K562 (cell line): ENCODE measurements at regions not wholly inside any gene's neighbourhood (a gene's known extent, or its start where the extent isn't known, plus 50 kb on each side); places are given as distances from the start of the nearest gene placed in this dataset.

ENCODE experiments used
- ARID3B ChIP-seq: fragments of 250-450 bp; sonication (Bioruptor Pico); IDR thresholded peaks from 2 replicates; pipeline ENCODE4 v1.4.0; 2020; ENCODE audit warnings: borderline replicate concordance
- EP300 ChIP-seq: IDR thresholded peaks from 2 replicates; pipeline ENCODE4 v1.6.1; 2012; ENCODE audit warnings: low read length, improper control_type of control experiment
- FOXP1 ChIP-seq: sonication (generic); formaldehyde crosslinking; IDR thresholded peaks from 2 replicates; pipeline ENCODE4 v1.8.0; 2022; ENCODE audit warnings: mild to moderate bottlenecking, missing genetic modification reagents
- HMGXB4 ChIP-seq: sonication (generic); formaldehyde crosslinking; IDR thresholded peaks from 2 replicates; pipeline ENCODE4 v1.8.1; 2023; ENCODE audit warnings: mild to moderate bottlenecking, missing genetic modification reagents
- KDM1A ChIP-seq, 2 experiments: fragments of 450-650 bp; IDR thresholded peaks; 2 replicates each; pipeline ENCODE4 v1.6.1; 2016; ENCODE audit warnings: mild to moderate bottlenecking in 2 of 2
- MEF2D ChIP-seq: conservative IDR thresholded peaks from 2 replicates; pipeline ENCODE4 v1.6.1; 2016; ENCODE audit warnings: low read depth, missing genetic modification characterization, missing compliant biosample characterization
- PCBP2 ChIP-seq: fragments of 200-400 bp; formaldehyde crosslinking; IDR thresholded peaks from 2 replicates; pipeline ENCODE4 v1.6.1; 2018; ENCODE audit warnings: low read length, low read depth, mild to moderate bottlenecking, moderate library complexity; ENCODE audit not compliant: poor library complexity, severe bottlenecking
- SIN3B ChIP-seq: fragments of 450-650 bp; IDR thresholded peaks from 2 replicates; pipeline ENCODE4 v1.6.1; 2017; ENCODE audit warnings: low read depth, mild to moderate bottlenecking, moderate library complexity
- TAF15 ChIP-seq: fragments of 200-400 bp; formaldehyde crosslinking; IDR thresholded peaks from 2 replicates; pipeline ENCODE4 v1.6.1; 2017; ENCODE audit warnings: mild to moderate bottlenecking, low read depth, low read length, moderate library complexity
- ZBTB40 ChIP-seq, 2 experiments: fragments of 450-650 bp in 1 of 2; sonication (generic) in 1 of 2; formaldehyde crosslinking in 1 of 2; IDR thresholded peaks; 2 replicates each; pipeline versions ENCODE4 v1.7.1 to v1.9.0; 2016 to 2022; ENCODE audit warnings: inconsistent platforms in 1 of 2, mild to moderate bottlenecking in 1 of 2, missing genetic modification reagents in 1 of 2
- ZNF212 ChIP-seq: fragments of 450-650 bp; formaldehyde crosslinking; IDR thresholded peaks from 2 replicates; pipeline ENCODE4 v1.4.0; 2020; ENCODE audit warnings: mild to moderate bottlenecking
- ZNF431 ChIP-seq: sonication (generic); formaldehyde crosslinking; IDR thresholded peaks from 2 replicates; pipeline ENCODE4 v1.8.0; 2022; ENCODE audit warnings: mild to moderate bottlenecking, missing genetic modification reagents
- ZNF830 ChIP-seq: fragments of 250-450 bp; sonication (Bioruptor Pico); IDR thresholded peaks from 2 replicates; pipeline ENCODE4 v1.5.0; 2021; ENCODE audit warnings: mild to moderate bottlenecking

GRCh38 chrX:40996886-40997530, 88.2 kb upstream of the USP9X start (continued):
- TF ChIP-seq ZBTB40 (IDR thresholded peaks at IDR 0.05) (0 out of 2 replicates have a peak, but pooled peaks have one; percentile 19), ZBTB40 (CRISPR knock-in tag; IDR thresholded peaks at IDR 0.05) (no peak), MEF2D (tag) (no peak), FOXP1 (CRISPR knock-in tag) (no peak), ZNF212 (CRISPR knock-in tag) (no peak), EP300 (no peak), TAF15 (no peak), PCBP2 (no peak), KDM1A (IDR thresholded peaks at IDR 0.05) (no peak), ARID3B (no peak), ZNF431 (CRISPR knock-in tag) (no peak), SIN3B (no peak), ZNF830 (CRISPR knock-in tag) (no peak), HMGXB4 (CRISPR knock-in tag) (no peak)
